ENCODE measurements at regions not wholly inside any gene's neighbourhood (a gene's known extent, or its start where the extent isn't known, plus 50 kb on each side); places are given as distances from the start of the nearest gene placed in this dataset.

- peak in 10 of 11 experiments; percentile 15 to 72 (median 52) for TF ChIP-seq CTCF (IDR thresholded peaks at IDR 0.05 in 8 of 11, conservative IDR thresholded peaks at IDR 0.05 in 3 of 11)
- TF ChIP-seq POLR2A (IDR thresholded peaks at IDR 0.05) = no peak
- TF ChIP-seq POLR2AphosphoS5 (IDR thresholded peaks at IDR 0.05) = no peak
Measured at GRCh38 chr1:58162952-58163550, 383.5 kb downstream of the OMA1 start.

Data from spleen (tissue), 7 donors.